GM19043 (cell line): ENCODE measurements at regions not wholly inside any gene's neighbourhood (a gene's known extent, or its start where the extent isn't known, plus 50 kb on each side); places are given as distances from the start of the nearest gene placed in this dataset.
"Not testable (repeated sequence)": the region's sequence is repeated elsewhere in the genome, so short reads cannot be mapped to it uniquely, and the experiment has no call there.

Experiments used
- ATAC-seq: cut with Tn5 transposase; IDR thresholded peaks from one replicate; pipeline ENCODE4 v1.9.1; 2021; ENCODE audit warnings: low read depth; ENCODE audit not compliant: unreplicated experiment

DNA sequence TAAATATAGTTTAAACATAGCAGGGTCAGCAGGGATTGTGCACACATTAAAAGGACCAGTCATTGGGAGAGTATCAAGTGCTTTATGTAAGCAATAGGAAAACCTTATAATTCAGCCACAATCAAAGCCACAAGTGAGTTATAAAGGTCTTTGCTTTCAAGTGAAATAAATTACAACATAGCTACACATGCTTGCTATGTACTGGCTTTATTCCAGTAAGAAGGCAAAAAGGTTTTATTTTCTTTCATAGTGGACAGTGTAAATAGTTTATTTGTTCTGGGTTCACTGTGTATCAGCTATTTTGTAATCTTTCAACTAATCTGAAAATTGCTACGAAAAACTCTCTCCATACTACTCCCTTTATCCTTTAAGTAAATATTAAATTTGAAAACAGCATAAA is 691.4 kb downstream of the PCDH7 start:
- ATAC-seq, result no peak

GRCh38 chr4:31415629-31416028 is 695.5 kb downstream of the PCDH7 start:
- no peak for ATAC-seq

DNA sequence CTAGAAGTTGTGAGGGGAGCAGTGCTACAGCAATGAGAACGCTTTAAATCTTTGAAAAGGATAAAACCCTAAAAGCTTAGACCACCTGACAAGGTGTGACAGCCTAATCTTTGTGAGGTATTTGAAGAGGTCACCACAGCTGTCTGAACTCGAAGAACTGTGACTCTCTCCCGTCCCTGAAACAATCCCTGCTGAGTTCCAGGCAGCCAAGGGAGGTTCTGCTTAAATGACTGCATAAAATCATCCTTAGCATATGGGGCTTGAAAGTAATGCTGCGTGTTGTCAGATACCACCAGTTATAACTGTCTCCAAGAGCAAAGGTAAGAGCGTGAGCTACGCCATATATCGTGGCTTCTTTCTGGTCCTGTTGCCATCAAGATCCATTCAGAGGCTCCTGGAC is 696.3 kb downstream of the PCDH7 start:
- ATAC-seq, result no peak

DNA sequence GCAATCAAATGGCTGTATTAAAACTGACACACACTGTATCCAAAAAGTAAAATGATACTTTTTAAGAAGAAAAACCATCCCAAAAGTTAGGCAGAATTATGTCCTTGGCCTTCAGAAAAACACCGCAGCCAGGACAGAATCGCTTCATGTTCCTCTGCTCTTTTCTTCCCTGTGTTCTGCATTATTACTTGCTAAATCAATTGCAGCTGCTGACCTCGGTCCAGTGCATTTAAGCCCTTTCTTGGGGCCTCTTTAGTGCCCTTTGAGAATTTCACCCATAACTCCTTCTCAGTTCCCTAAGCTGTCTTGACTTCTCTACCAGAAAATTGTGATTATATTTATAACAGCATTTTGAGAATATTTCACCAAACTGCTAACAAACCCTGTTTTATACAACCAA is 696.9 kb downstream of the PCDH7 start:
- ATAC-seq, result no peak

DNA sequence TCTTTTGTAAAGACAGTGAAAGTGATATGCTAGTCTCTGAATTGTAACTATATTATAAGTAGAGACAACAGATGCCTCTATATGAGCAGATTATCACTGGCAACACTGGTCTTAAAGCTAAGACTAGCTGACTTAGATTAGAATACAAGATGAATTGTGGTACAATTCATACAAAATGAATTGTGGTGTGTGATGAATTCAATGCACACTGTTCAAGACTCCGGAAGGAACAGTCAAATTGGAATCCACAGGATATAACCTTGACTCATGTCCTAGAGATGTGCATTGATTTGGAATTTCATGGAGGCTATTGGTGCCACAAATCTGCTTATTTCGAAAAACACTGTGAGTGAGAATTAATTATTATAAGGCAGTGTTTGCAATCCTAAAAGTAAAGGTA is 701.8 kb downstream of the PCDH7 start:
- no peak for ATAC-seq

DNA sequence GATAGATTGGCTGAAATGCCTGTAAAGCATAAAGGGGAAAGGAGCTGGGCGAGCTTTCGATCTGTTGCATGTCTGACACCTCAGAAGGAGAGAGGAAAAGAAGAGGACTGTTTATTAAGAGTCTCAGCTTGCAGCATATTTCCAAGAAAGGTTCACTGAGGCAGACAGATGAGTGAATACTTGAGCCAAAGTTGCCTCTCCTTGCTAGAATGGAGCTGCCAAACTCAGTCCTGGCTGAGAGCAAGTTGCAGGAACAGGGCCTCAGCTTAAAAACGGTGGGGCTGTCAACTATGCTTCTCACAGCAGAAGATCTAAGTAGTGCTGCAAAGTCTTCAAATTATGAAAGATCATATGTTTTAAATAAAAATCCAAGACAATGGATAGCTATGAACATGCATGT is 707.5 kb downstream of the PCDH7 start:
- no peak for ATAC-seq

DNA sequence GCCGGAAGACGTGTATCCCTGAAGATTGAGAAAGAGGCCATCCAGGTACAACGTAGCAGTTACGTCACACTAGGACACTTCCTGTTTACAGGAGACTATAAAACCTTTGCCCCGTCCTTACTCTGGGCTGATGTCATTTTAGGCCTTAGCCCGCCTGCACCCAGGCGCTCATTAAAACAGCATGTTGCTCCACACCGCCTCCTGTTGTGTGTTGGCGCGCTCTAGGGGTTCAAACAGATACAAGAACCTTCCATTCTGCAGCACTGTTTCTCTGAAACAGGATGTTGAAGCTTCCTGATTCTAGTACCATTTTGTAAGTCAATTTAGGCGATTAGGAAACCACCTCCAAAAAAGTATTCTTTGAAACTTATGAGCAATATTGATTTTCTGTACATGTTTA is 722.1 kb downstream of the PCDH7 start:
- no peak for ATAC-seq

DNA sequence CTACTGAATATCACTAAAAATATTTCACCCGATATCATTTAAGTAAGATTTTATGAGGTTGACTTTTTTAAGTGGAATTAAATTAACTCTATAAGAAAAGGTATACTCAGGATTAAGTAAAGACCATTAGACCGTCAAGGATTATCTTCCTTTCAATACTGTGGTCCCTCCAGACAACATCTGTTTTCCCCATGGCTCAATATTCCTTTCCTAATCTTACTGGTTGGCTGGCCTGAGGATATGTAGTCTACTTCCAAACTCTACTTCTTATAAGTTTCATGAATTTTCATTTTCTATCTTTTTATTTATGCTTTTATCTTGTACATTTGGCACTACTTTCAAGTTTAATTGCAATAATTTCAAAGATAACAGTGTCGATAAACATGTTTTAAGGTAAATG is 725.4 kb downstream of the PCDH7 start:
- ATAC-seq, result no peak

GRCh38 chr4:31455612-31456011 is 735.4 kb downstream of the PCDH7 start:
- no peak for ATAC-seq

DNA sequence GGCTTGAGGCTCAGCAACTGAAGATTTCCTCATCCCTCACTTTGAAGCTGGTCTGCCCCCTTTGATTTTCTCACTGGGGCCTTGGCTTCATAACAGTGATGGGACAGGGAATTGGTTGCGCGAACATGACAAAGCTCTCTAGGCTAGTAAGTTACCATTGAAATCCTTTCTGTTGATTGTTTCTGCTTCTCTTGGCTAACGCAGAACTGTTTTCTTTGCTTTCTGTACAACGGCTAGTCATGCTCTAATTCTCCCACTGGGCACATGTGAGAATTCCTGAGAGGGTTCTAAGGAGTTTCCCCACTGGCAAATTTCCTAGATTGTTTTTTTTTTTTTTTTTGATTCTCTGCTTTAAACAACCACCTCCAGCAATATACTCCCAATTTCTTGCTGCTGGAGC is 738.6 kb downstream of the PCDH7 start:
- no peak for ATAC-seq

- no peak for ATAC-seq
Measured at GRCh38 chr4:31461421-31461820, 741.3 kb downstream of the PCDH7 start.

DNA sequence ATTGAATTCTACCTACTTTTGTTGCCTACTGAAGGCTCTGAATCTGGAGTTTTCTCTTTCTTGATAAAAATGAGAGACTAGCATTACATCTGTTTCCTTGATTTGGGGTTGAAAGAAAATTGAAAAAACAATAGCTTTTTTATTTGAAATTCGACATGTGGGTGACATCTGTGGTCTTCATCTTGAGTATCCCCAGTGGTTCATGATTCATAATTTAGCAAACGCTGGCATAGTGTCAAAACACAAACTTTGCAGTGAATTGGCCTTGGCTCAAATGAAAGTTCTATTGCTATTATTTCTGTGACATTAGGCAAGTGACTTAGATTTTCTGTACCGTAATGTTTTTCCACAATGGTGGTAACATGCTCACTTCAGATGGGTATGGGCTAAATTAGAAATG is 747.6 kb downstream of the PCDH7 start:
- ATAC-seq, result no peak

DNA sequence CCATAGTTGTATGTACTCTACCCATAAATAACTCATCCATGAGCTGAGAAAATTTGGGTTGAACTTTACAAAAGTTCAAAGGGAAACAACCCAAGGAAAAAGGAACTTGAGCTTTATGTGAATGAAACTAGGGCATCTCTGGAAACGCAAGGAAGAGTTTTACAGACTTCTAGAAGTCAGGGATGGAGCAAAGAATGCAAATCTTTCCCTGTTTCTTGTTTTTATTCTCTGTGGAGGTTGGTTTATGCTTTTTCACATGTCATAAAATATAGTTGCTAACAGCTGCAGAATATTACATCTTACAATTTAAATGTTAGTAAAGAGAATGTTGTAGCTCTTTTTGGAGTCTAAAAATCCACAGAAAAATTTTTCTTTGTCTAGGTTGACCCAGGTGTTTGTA is 754.1 kb downstream of the PCDH7 start:
- no peak for ATAC-seq

GRCh38 chr4:31482691-31483090 is 762.5 kb downstream of the PCDH7 start:
- ATAC-seq, result no peak

DNA sequence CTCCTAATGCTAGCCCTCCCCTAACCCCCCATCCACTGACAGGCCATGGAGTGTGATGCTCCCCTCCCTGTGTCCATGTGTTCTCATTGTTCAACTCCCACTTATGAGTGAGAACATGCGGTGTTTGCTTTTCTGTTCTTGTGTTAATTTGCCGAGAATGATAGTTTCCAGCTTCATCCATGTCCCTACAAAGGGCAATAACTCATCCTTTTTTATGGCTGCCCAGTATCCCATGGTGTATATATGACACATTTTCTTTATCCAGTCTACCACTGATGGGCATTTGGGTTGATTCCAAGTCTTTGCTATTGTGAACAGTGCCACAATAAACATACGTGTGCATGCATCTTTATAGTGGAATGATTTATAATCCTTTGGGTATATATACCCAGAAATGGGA is 779.0 kb downstream of the PCDH7 start:
- not testable (repeated sequence) for ATAC-seq

DNA sequence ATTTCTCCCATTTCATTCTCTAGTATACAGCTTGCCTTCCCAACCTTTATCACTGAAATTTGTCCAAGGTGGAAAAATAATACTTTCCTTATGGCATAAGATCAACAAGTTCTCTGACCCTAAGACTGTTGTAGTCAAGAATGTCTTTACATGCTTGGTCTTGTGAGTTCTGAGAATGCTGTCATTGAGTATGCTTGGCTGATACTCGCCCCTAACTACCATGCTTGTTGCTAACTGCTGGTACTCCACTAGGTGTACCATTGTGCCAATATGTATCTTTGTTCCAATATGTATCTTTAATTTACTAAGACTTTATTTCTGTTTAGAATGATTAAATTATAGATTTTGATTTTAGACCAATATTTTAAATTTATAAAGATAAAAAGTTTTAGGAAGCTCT is 796.4 kb downstream of the PCDH7 start:
- no peak for ATAC-seq

GRCh38 chr4:31518796-31519250 is 798.7 kb downstream of the PCDH7 start:
- no peak for ATAC-seq

GRCh38 chr4:31530555-31530954 is 810.4 kb downstream of the PCDH7 start:
- no peak for ATAC-seq

GRCh38 chr4:31538877-31539276 is 818.7 kb downstream of the PCDH7 start:
- no peak for ATAC-seq

DNA sequence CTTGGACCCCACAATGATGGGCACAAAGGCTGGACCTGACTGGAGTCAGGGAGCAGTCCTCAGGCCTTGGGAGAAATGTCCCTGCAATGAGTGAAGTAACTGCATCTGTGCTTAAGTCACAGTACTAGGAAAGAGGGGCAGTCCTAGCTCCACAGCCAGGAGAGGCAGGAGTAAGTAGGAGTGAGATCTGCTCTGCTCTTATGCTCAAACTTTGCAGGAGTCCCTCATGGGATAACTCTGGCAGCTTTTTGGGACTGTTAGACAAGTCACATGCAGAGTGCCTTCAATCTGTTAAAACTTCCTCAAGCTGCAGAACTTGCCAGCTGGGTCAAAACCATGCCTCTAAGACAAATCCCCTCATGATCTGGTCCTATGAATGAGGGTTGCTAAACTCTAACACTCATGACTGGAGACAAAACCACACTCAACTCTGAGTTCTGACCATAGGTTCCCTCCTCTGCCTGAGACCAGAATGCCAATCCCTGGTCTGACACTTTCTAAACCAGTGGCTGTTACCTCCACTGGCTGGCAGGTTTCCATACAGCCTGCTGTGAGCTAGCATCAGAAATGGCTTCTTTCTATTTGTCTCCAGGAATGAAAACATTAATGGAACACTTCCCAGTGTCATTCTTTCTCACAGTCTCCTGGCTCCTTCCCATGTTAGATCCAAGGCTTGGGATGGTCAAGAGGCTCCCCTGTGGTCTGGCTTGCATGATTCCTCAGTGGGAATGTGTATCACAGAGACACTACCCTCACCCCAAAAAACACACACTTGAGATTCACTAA is 819.3 kb downstream of the PCDH7 start:
- ATAC-seq, result no peak

- no peak for ATAC-seq
Measured at GRCh38 chr4:31545330-31545729, 825.2 kb downstream of the PCDH7 start.

DNA sequence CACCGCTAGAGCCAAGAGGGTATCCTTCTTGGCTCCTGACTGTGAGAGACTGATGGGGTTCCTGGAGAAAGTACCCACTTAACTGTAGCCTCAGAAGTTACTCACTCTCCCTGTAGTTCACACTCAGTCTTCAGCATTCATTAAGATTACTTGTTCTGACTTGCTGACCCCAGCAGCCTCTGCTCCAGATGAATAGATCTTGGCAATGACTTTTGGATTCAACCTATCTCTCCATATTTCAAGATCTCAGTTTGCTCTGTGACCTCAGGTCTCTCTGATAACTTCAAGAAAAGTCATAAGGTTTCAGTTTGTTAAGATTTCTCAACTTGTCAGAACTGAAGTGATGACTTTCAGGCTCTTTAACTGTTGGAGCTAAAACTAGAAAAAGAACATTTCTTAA is 825.6 kb downstream of the PCDH7 start:
- no peak for ATAC-seq

DNA sequence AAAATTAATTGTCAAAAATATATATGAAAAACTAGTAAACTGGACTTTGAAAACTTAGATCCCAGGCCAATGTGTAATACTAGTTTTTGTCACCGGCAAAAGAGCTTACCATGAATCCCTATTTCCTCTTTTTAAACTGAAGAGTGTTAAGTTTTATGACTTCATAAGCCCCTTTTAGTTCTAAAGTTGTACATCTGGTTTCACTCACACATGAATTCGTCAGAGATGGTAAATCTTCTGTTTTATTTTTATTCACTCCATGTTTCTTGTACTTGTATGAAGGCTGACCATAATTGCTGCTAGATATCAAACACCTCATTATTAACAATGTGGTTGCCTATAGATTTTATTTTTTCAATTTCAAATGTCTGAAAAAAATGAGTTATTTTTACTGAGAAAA is 827.9 kb downstream of the PCDH7 start:
- ATAC-seq, result no peak
